Muscle of arm (tissue), 1 donor: ENCODE measurements at regions not wholly inside any gene's neighbourhood (a gene's known extent, or its start where the extent isn't known, plus 50 kb on each side); places are given as distances from the start of the nearest gene placed in this dataset.

Experiments
- DNase-seq: peaks from one replicate; pipeline ENCODE4 v3.0.0-alpha.2; 2013

- no peak for DNase-seq
These were observed 176.0 kb downstream of the ACKR3 start for GRCh38 chr2:236745420-236746210.

- no peak for DNase-seq
These were observed 177.2 kb downstream of the ACKR3 start for GRCh38 chr2:236746833-236747232.

DNA sequence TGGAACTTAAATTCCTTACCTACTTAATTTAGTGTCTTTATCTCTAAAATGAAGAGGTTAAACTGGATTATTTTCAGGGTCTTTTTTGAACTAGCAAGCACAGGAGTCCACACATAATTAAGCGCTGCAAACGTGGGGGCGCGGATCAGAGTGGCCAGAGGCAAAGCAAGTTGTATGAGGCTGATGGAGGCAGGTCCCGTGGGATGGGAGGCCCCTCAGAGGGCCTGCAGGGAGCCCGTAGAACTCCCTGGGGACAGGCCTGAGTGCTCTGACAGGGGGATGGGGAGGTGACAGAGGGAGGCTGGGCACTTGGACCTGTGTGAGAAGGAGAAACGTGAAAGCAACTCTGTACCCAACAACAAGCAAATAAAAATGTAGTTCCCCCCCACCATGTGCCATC lies 177.8 kb downstream of the ACKR3 start:
- no peak for DNase-seq

DNA sequence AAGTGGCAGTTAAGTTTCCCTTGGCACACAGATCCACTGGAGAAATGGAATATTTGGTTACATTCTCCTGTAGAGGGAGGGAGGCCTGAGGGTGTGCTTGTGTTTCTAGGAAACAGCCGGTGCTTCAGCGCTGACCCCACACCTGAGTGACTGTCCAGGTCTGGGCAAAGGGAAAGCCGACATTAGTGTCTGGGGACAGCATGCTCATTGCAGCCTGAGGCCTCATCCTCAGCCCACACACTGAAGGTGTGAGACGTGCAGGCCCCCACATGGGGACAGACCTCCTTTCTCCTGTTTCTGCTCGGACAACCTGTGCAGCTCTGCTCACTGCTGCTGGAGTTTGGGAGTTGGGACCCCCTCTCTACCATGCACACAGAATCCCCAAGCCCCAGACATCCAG lies 178.3 kb downstream of the ACKR3 start:
- DNase-seq = no peak

DNA sequence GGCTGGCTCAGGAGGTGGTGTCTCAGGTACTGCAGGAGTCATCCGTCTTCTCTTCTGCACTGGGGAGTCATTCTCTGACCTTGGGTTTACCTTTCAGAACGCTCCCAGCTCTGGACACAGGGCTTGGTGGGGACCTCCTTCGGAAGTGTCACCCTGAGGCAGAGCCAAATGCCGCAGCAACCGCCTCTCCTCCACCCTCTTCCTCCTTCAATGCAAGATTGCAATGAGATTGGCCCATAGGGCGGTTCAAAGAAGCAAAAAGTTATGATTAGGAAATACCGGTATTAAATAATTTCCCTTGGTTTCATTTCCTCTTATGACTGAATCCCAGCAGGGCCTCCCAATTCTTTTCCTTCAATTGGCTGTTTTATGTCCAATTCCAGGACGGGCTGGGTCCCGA lies 178.8 kb downstream of the ACKR3 start:
- no peak for DNase-seq

DNA sequence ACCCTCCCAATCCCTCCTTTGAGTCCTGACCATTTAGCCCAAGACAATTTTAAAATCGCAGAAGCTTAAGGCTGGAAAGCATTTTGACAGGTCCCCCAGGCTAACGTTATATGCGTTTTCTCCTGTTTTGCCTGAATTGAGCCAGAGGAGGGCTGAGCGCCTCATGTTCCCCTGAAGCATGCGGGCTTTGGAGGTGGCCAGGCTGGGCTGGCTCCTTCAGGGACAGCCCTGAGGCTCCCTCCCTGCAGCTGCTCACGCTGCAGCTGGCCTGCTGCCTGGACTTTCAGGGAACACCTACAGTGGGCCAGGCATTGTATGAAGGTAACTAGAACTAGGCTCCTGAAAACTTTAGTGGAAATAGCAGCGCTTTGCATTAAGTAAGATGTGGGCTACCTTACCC lies 179.2 kb downstream of the ACKR3 start:
- DNase-seq = peak; percentile 34

- DNase-seq = no peak
These were observed 179.7 kb downstream of the ACKR3 start for GRCh38 chr2:236749346-236749745.

GRCh38 chr2:236752096-236752495 lies 182.5 kb downstream of the ACKR3 start:
- no peak for DNase-seq

DNA sequence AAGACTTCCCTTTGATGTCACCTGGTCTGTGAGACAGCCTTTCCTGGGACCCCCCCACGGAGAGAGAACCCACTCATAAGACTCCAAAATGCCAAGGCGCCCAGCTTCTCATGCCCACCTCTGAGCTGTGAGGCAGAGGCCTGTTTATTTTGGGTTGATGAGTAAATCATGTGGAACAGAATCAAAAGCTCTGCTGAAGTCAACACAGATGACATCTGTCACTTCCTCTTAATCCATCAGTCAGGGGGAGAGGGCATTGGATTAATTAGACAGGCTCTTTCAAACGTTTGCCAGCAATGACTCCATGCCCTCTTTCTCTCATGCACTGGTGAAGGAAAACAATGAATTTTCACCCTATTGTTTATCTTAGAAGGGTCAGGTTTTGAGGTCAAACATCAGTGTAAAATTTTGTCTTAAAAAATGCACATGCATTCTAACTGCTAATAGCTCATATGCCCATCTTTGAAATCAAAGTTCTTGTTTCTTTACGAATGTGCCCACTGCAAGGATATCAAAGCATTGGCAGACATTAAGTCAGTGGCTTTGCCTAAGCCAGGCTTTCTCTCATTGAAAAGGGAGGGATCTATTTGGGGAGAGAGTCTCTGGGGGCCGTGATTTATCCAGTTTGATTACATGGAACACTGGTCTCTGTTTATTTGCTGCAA lies 184.1 kb downstream of the ACKR3 start:
- DNase-seq = no peak

DNA sequence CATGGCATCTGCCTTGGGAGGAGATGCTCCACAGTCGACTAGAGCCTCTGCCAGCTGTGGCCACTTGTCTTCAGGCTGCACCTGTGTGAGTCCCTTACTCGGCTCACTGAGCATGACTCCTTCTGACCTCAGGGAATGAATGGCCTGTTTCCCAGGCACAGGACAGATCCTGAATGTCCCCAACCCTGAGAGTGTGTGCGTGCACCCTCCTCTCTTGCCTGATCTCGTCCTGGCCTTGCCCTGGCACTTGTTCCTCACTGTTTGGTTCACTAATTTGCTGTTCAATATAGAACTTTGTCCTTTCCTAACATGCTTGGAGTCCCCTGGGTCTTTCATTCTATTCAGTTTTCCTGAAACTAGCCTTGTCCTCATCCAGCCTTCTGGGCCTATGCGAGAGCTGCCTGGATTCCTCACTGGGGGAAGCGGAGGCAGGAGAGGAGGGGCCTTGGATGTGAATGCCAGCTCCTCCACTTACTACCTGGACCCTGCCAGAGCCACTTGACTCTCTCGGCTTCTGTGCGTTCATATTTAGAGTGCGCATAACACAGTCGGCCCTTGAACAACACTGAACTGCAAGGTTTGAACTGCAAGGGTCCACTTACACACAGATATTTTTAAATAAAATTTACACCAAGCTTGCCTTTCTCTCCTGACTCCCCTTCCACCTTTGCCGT lies 184.8 kb downstream of the ACKR3 start:
- no peak for DNase-seq

DNA sequence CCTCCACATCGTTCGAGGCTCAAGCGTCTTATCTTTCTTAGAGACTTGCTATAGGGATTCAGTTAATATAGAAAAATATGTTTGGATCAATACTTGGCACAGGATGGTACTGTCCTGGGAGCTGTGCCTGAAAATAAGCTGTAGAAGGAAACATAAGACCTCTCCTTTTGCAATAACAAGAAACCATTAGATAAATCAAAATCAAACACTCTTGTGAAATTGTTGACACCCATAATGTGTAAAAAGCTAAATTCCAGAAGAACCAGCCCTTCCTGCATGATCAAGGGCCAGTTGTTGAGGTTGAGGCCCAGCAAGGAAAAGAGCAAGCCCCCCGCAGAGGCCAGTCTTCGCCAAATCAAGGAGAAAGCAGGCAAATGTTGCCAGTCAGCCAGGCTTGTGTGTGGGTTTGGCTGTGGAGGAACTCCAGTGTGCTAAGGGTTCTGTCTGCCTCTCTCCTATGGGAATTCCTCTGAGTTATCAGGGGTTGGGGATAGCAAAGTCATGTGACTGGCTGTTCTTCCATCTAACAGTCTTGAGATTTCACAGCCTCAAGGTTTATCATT lies 185.7 kb downstream of the ACKR3 start:
- DNase-seq = no peak

- no peak for DNase-seq
These were observed 188.8 kb downstream of the ACKR3 start for GRCh38 chr2:236758406-236758805.

- no peak for DNase-seq
These were observed 190.6 kb downstream of the ACKR3 start for GRCh38 chr2:236760246-236760645.

- DNase-seq = no peak
These were observed 191.7 kb downstream of the ACKR3 start for GRCh38 chr2:236761358-236761757.

DNA sequence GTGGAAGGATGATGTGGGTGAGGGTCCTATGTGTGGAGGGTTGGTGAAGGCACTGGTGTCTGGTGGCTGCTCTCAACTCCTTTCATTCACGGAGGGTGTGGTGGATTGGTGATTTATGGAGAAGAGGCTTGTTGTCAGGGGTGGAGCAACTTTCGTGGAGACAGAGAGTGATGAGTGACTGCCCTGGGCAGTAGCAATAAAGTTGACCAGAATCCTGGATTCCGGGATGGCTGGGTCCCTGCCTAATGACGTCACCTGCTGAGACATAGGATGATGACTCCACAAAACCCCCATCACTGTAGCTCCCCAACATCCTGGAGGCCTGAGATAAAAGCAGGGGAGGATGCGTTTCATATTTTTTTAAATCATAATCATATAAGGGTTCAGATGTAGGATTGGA lies 193.0 kb downstream of the ACKR3 start:
- no peak for DNase-seq

DNA sequence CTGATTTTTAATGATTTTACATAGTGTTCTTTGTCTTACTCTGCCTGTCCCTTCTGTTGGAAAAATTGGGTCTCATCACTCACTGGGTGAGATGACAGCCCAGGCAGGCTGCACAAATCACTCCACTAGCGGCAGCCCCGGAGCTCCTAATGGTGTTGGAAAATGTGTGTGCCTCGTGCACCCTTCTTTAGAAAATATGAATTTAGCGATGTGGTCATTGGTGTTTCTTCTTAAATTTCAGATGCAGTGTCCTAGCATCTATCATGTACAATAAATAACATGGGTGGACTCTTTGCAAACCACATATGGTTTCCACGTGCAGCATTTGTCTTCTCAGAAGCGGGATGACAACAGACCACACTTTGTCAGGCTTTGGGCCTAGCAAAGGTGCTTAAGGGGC lies 194.2 kb downstream of the ACKR3 start:
- DNase-seq = no peak

DNA sequence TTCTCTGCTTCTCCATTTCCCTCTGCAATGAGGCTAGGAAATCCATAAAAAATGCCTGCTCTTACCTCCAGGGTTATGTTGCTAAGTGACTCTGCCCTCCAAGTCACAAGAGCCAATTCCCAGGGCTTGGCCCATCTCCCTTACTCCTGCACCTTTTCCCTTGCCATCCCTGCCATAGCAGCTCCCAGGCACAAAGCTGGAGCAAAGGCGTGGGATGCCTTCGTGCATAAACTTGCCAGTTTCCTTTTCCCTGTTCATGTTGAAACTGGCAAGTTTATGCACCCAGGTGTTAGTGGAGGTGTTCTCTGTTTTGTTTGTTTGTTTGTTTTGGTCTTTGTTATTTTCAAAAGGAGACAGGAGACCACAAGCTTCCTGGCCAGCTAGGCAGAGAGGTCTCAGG lies 195.1 kb downstream of the ACKR3 start:
- no peak for DNase-seq

DNA sequence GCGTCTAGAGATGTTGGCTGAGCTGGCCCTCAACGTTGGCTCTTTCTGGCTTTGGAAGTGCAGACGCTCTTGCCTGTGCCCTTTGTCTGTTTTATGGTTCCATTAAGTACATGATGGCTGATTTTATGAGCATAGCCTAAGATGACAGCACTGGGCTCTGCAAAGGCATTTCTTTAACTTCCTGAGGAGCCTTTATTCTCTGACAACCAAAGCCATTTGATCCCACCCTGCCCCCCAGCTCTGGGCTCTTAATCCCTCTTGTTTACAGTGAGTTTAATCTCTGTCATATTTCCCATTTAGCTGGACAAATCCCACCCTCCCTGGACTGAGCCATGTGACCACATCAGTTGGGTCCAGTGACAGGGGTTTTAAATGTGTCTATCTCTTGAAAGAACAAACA lies 195.9 kb downstream of the ACKR3 start:
- DNase-seq = no peak

DNA sequence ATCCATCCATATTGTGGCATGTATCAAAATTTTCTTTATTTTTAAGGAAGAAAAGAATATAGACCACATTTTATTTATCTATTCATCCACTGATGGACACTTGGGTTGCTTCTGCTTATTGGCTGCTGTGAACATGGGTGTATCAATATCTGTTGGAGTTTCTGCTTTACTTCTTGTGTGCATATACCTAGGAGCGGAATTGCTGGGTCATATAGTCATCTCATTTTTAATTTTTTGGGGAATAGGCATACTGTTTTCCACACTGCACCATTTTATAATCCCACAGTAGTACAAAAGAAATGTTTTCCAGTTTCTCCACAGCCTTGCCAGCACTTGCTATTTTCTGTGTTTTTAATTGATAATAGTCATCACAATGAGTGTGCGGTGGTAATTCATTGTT lies 197.2 kb downstream of the ACKR3 start:
- DNase-seq = no peak

DNA sequence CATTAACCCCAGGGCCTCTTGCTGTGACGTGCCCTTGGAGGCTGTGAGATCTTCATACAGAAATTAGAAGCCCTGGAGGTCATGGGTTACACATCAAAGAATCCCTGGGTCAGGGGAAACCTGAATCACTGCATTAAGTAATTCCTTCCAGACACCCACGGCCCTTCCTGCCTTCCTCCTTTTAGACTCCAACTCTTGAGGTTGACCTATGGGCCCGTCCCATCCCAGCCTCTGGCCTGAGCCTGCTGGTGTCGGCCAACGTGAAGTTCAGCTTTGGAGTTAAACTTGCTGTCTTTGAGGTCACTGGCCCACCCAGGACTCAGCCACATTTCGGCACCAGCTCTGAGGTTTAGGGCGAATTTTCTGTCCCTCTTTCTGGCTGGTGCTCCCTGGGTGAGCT lies 198.3 kb downstream of the ACKR3 start:
- DNase-seq = no peak

- DNase-seq = no peak
These were observed 198.9 kb downstream of the ACKR3 start for GRCh38 chr2:236768393-236769140.
